Endothelial cell (in vitro differentiated cells): ENCODE measurements at regions not wholly inside any gene's neighbourhood (a gene's known extent, or its start where the extent isn't known, plus 50 kb on each side); places are given as distances from the start of the nearest gene placed in this dataset.

Experiments used
- DNase-seq: peaks from one replicate; pipeline ENCODE4 v3.0.0; 2021; ENCODE audit warnings: low spot score
- H3K27ac Mint-ChIP-seq: one replicate; pipeline ENCODE4 v1.8.0; 2021; ENCODE audit warnings: mixed read lengths, inconsistent platforms; ENCODE audit not compliant: unreplicated experiment
- H3K27me3 Mint-ChIP-seq: one replicate; pipeline ENCODE4 v1.8.0; 2021; ENCODE audit warnings: mild to moderate bottlenecking, moderate library complexity, mixed read lengths, inconsistent platforms; ENCODE audit not compliant: unreplicated experiment
- H3K36me3 Mint-ChIP-seq: one replicate; pipeline ENCODE4 v1.8.0; 2021; ENCODE audit warnings: mild to moderate bottlenecking, low read depth, mixed read lengths, inconsistent platforms; ENCODE audit not compliant: unreplicated experiment
- H3K4me1 Mint-ChIP-seq: one replicate; pipeline ENCODE4 v1.8.0; 2021; ENCODE audit warnings: mild to moderate bottlenecking, mixed read lengths, inconsistent platforms; ENCODE audit not compliant: unreplicated experiment
- H3K4me3 Mint-ChIP-seq: one replicate; pipeline ENCODE4 v1.8.0; 2021; ENCODE audit warnings: mild to moderate bottlenecking, mixed read lengths, inconsistent platforms; ENCODE audit not compliant: unreplicated experiment
- H3K9me3 Mint-ChIP-seq: one replicate; pipeline ENCODE4 v1.8.0; 2021; ENCODE audit warnings: mixed read lengths, inconsistent platforms; ENCODE audit not compliant: unreplicated experiment
- TF ChIP-seq, protein P1 (sequence below): fragments of 200-600 bp; sonication (generic); IDR thresholded peaks from one replicate; pipeline ENCODE4 v1.5.0; 2021; ENCODE audit warnings: antibody characterized with exemption; ENCODE audit not compliant: unreplicated experiment

- TF ChIP-seq, protein P1, sequence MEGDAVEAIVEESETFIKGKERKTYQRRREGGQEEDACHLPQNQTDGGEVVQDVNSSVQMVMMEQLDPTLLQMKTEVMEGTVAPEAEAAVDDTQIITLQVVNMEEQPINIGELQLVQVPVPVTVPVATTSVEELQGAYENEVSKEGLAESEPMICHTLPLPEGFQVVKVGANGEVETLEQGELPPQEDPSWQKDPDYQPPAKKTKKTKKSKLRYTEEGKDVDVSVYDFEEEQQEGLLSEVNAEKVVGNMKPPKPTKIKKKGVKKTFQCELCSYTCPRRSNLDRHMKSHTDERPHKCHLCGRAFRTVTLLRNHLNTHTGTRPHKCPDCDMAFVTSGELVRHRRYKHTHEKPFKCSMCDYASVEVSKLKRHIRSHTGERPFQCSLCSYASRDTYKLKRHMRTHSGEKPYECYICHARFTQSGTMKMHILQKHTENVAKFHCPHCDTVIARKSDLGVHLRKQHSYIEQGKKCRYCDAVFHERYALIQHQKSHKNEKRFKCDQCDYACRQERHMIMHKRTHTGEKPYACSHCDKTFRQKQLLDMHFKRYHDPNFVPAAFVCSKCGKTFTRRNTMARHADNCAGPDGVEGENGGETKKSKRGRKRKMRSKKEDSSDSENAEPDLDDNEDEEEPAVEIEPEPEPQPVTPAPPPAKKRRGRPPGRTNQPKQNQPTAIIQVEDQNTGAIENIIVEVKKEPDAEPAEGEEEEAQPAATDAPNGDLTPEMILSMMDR = no peak
- no peak overlapping the region for H3K4me3 Mint-ChIP-seq
- no peak for DNase-seq
- H3K27me3 Mint-ChIP-seq = no peaks in the 10 kb centered on the region
- H3K27ac Mint-ChIP-seq = no peak overlapping the region
- no peaks in the 10 kb centered on the region for H3K36me3 Mint-ChIP-seq
- H3K9me3 Mint-ChIP-seq = no peaks in the 10 kb centered on the region
- no peaks in the 10 kb centered on the region for H3K4me1 Mint-ChIP-seq
These were observed 416.6 kb downstream of the DHX35 start for GRCh38 chr20:39378776-39379175.

- TF ChIP-seq, protein P1 = no peak
- no peaks in the 10 kb centered on the region for H3K36me3 Mint-ChIP-seq
- H3K27ac Mint-ChIP-seq = no peak overlapping the region
- H3K4me3 Mint-ChIP-seq = no peak overlapping the region
- H3K4me1 Mint-ChIP-seq = no peaks in the 10 kb centered on the region
- DNase-seq = no peak
- H3K9me3 Mint-ChIP-seq = no peaks in the 10 kb centered on the region
- no peaks in the 10 kb centered on the region for H3K27me3 Mint-ChIP-seq
These were observed 414.6 kb downstream of the DHX35 start for GRCh38 chr20:39376788-39377187.

- TF ChIP-seq, protein P1 = no peak
These were observed 402.2 kb downstream of the DHX35 start for GRCh38 chr20:39364320-39364719.

DNA sequence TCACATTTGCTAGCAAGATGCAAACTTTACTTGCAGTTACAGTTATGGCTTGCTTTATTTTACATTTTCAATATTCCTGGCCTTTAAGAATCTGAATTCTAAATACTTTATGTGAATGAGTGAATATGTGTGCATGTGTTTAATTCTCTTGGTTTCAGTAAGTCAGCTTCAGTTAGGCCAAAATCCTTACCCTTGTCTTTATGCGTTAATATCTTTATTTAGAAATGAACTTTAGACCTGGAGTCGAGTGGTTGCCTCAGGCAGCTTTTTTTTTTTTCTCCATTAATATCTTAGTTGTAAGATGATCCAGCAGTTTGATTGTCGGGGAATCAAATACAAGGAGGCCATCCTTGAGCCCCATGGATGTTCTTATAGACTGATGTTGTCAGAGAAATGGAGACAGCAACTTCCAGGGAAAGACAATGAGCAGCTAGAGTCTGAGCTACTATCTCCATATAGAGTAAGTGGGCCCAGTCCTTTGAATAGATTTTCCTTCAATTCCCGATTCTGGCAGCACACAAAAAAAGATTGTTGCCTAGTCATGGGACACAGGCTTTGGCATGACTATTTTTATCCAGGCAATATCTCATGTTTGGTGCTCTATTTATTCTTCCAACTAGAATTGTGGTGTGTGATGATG, 398.0 kb downstream of the DHX35 start:
- H3K27me3 Mint-ChIP-seq = no peaks in the 10 kb centered on the region
- no peaks in the 10 kb centered on the region for H3K9me3 Mint-ChIP-seq
- no peak overlapping the region for H3K4me3 Mint-ChIP-seq
- TF ChIP-seq, protein P1 = no peak
- no peaks in the 10 kb centered on the region for H3K36me3 Mint-ChIP-seq
- DNase-seq = no peak
- no peak overlapping the region for H3K27ac Mint-ChIP-seq
- H3K4me1 Mint-ChIP-seq = no peaks in the 10 kb centered on the region

More at GRCh38 chr20:39364320-39364719, 402.2 kb downstream of the DHX35 start:
- Mint-ChIP-seq H3K4me3 (no peak overlapping the region), H3K27me3 (no peaks in the 10 kb centered on the region), H3K27ac (no peak overlapping the region), H3K9me3 (no peaks in the 10 kb centered on the region), H3K36me3 (no peaks in the 10 kb centered on the region), H3K4me1 (no peaks in the 10 kb centered on the region)
- no peak for DNase-seq

DNA sequence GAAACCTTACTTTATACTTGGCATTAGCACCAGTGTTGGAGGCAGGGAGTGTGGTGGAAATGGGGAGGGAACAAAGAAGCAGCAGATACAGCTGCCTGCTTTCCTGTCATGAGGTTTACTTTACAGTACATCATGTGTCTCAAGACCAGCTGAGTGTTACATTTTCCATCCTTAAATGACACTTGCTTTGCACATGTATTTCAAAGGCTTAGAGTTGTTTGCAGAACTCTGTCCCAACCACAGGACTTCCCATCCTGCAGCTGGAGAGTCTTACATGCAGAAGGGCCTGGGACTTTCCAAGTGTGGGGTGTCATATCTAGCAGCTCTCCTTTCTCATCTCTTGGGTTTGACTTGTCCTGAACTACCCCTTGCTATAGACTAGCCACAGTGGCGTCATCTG, 395.9 kb downstream of the DHX35 start:
- Mint-ChIP-seq H3K9me3 (no peaks in the 10 kb centered on the region), H3K4me3 (no peak overlapping the region), H3K36me3 (no peaks in the 10 kb centered on the region), H3K4me1 (no peaks in the 10 kb centered on the region), H3K27ac (no peak overlapping the region), H3K27me3 (no peaks in the 10 kb centered on the region)
- no peak for DNase-seq
- TF ChIP-seq, protein P1 = no peak
